Mesodermal cell (in vitro differentiated cells): ENCODE measurements at regions not wholly inside any gene's neighbourhood (a gene's known extent, or its start where the extent isn't known, plus 50 kb on each side); places are given as distances from the start of the nearest gene placed in this dataset.

Source experiments
- H3K27ac ChIP-seq: 2 replicates; pipeline ENCODE4 v1.7.0; 2013; ENCODE audit warnings: mild to moderate bottlenecking, low read depth, low read length, moderate library complexity; ENCODE audit not compliant: severe bottlenecking
- H3K36me3 ChIP-seq: 2 replicates; pipeline ENCODE4 v1.7.1; 2013; ENCODE audit warnings: mild to moderate bottlenecking, low read length, moderate library complexity; ENCODE audit not compliant: control insufficient read depth, insufficient read depth
- H3K4me1 ChIP-seq: one replicate; pipeline ENCODE4 v1.7.1; 2013; ENCODE audit warnings: mild to moderate bottlenecking, low read length; ENCODE audit not compliant: insufficient read depth, control insufficient read depth, poor library complexity, severe bottlenecking
- H3K4me3 ChIP-seq: 2 replicates; pipeline ENCODE4 v1.7.0; 2013; ENCODE audit warnings: low read length, control low read depth, mild to moderate bottlenecking; ENCODE audit not compliant: insufficient read depth, poor library complexity, severe bottlenecking; ENCODE audit errors: extremely low read depth
- H3K9me3 ChIP-seq: 2 replicates; pipeline ENCODE4 v1.7.1; 2013; ENCODE audit warnings: mild to moderate bottlenecking, low read length, moderate library complexity; ENCODE audit not compliant: control insufficient read depth
- WGBS, 2 experiments: methylation state at CpG; one replicate each; pipeline ENCODE4 v1.1.5; 2013; ENCODE audit warnings: missing lambda C conversion rate in 2 of 2; ENCODE audit not compliant: insufficient coverage in 2 of 2; 5-methylcytosine and 5-hydroxymethylcytosine counted together

- Histone ChIP-seq H3K36me3 (no peaks in the 10 kb centered on the region), H3K27ac (no peak overlapping the region), H3K4me1 (no peaks in the 10 kb centered on the region), H3K4me3 (no peak overlapping the region), H3K9me3 (no peaks in the 10 kb centered on the region)
- WGBS, 2 experiments, result 75 to 80% methylated on average over 3 of the region's 3 CpGs
Observed at GRCh38 chr11:27830206-27830605, 130.0 kb upstream of the BDNF start.

- H3K36me3 ChIP-seq, result no peaks in the 10 kb centered on the region
- no peaks in the 10 kb centered on the region for H3K9me3 ChIP-seq
- H3K4me1 ChIP-seq, result no peaks in the 10 kb centered on the region
- no peak overlapping the region for H3K27ac ChIP-seq
- H3K4me3 ChIP-seq, result no peak overlapping the region
Observed at GRCh38 chr11:27820249-27820648, 120.0 kb upstream of the BDNF start.

GRCh38 chr11:27816197-27816596 is 115.9 kb upstream of the BDNF start:
- no peaks in the 10 kb centered on the region for H3K4me1 ChIP-seq
- 75% methylated on average over 1 of the region's 1 CpG; no CpG with 5 or more reads in 1 of the 2 experiments for WGBS, 2 experiments
- no peaks in the 10 kb centered on the region for H3K9me3 ChIP-seq
- H3K4me3 ChIP-seq, result no peak overlapping the region
- no peak overlapping the region for H3K27ac ChIP-seq
- H3K36me3 ChIP-seq, result no peaks in the 10 kb centered on the region

DNA sequence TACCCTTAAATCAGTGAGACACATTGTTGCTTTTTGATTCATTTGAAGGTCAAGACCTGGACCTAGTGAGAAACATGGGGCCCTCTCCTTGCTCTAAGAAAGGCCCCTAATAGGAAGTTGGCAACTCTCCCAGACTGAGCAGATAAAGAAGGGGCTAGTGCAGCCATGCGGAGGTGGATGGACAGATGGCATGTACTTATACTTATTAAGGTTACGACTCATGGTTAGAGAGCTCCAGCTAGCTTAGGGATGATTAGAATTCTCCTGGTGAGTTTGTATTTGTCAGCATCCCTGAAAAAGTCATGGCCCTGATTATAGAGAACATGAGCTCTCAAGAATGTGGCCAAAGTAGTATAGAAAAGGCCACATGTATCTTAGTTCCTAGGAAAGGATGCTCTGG is 112.1 kb upstream of the BDNF start:
- no peaks in the 10 kb centered on the region for H3K36me3 ChIP-seq
- H3K9me3 ChIP-seq, result no peaks in the 10 kb centered on the region
- 86 to 92% methylated on average over 2 of the region's 2 CpGs for WGBS, 2 experiments
- H3K27ac ChIP-seq, result no peak overlapping the region
- no peaks in the 10 kb centered on the region for H3K4me1 ChIP-seq
- no peak overlapping the region for H3K4me3 ChIP-seq

GRCh38 chr11:27807596-27807995 is 107.3 kb upstream of the BDNF start:
- H3K9me3 ChIP-seq, result no peaks in the 10 kb centered on the region
- H3K4me1 ChIP-seq, result no peaks in the 10 kb centered on the region
- H3K27ac ChIP-seq, result no peak overlapping the region
- WGBS, 2 experiments, result 94% methylated on average over 2 of the region's 2 CpGs; no CpG with 5 or more reads in 1 of the 2 experiments
- H3K4me3 ChIP-seq, result no peak overlapping the region
- H3K36me3 ChIP-seq, result no peaks in the 10 kb centered on the region

DNA sequence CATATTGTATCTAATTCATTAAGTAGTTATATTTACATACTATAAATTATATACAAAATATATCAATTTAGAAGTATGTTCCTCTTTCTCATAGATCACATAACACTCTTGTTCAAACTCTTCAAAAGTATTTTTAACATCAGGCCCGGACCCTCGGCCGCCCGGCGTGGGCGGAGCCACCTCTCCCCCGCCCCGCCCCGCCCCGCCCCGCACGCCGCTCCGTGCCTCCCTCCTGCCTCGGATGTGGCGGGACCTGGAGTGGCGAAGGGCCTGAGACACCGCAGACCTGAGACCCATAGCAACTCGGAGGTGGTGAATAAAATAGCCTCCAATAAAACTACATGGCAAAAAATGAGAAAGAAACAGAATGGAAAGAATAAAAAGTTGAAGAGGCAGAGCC is 105.9 kb upstream of the BDNF start:
- Histone ChIP-seq H3K9me3 (no peaks in the 10 kb centered on the region), H3K4me3 (no peak overlapping the region), H3K4me1 (no peaks in the 10 kb centered on the region), H3K27ac (no peak overlapping the region), H3K36me3 (no peaks in the 10 kb centered on the region)
- 61 to 67% methylated on average over 3 to 6 of the region's 19 CpGs for WGBS, 2 experiments

- Histone ChIP-seq H3K4me1 (no peaks in the 10 kb centered on the region), H3K9me3 (peaks cover 7% of the 10 kb centered on the region), H3K27ac (no peak overlapping the region), H3K4me3 (no peak overlapping the region), H3K36me3 (no peaks in the 10 kb centered on the region)
- 12 to 14% methylated on average over 5 to 8 of the region's 9 CpGs for WGBS, 2 experiments
Observed at GRCh38 chr11:27795955-27796861, 96.0 kb upstream of the BDNF start.

- Histone ChIP-seq H3K36me3 (no peaks in the 10 kb centered on the region), H3K27ac (no peak overlapping the region), H3K9me3 (no peaks in the 10 kb centered on the region), H3K4me3 (no peak overlapping the region), H3K4me1 (no peaks in the 10 kb centered on the region)
- WGBS, 2 experiments, result 69 to 71% methylated on average over 1 of the region's 2 CpGs
Observed at GRCh38 chr11:27786864-27787263, 86.6 kb upstream of the BDNF start.

- no peaks in the 10 kb centered on the region for H3K4me1 ChIP-seq
- no peaks in the 10 kb centered on the region for H3K36me3 ChIP-seq
- no peak overlapping the region for H3K27ac ChIP-seq
- H3K4me3 ChIP-seq, result no peak overlapping the region
- no peaks in the 10 kb centered on the region for H3K9me3 ChIP-seq
- WGBS, 2 experiments, result 87 to 100% methylated on average over 1 to 2 of the region's 2 CpGs
Observed at GRCh38 chr11:27786331-27786730, 86.1 kb upstream of the BDNF start.

- Histone ChIP-seq H3K4me1 (no peaks in the 10 kb centered on the region), H3K9me3 (no peaks in the 10 kb centered on the region), H3K4me3 (no peak overlapping the region), H3K36me3 (no peaks in the 10 kb centered on the region), H3K27ac (no peak overlapping the region)
- WGBS, 2 experiments, result no CpG with 5 or more reads among the region's 5 CpGs
Observed at GRCh38 chr11:27783701-27784355, 83.6 kb upstream of the BDNF start.

DNA sequence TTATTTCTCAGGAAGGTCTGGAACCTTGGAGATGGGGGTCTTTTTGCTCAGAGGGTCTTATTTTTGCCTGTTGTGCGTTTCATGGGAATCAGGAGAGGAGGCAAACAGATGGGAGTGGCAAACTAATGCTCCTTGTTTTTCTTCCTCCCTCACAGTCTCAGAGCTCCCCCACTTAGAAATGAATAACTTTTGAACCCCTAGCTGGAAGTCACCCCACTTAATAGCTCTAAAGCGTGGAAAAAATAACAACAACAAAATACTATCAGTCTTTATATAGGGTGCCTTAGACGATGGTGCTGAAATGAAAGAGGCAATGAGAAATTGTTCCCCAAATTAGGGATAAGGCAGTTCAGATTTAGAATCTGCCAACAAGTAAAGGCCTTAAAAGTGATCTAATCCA is 76.8 kb upstream of the BDNF start:
- Histone ChIP-seq H3K27ac (no peak overlapping the region), H3K36me3 (no peaks in the 10 kb centered on the region), H3K9me3 (no peaks in the 10 kb centered on the region), H3K4me1 (no peaks in the 10 kb centered on the region), H3K4me3 (no peak overlapping the region)
- no CpG with 5 or more reads among the region's 3 CpGs for WGBS, 2 experiments
